Ureter (tissue), 1 donor: ENCODE measurements at regions not wholly inside any gene's neighbourhood (a gene's known extent, or its start where the extent isn't known, plus 50 kb on each side); places are given as distances from the start of the nearest gene placed in this dataset.

Source experiments
- DNase-seq: peaks from one replicate; pipeline ENCODE4 v3.0.0-alpha.2; 2020; ENCODE audit warnings: low spot score
- donor health status: DM: yes; HTN: yes; CAD: no.

DNA sequence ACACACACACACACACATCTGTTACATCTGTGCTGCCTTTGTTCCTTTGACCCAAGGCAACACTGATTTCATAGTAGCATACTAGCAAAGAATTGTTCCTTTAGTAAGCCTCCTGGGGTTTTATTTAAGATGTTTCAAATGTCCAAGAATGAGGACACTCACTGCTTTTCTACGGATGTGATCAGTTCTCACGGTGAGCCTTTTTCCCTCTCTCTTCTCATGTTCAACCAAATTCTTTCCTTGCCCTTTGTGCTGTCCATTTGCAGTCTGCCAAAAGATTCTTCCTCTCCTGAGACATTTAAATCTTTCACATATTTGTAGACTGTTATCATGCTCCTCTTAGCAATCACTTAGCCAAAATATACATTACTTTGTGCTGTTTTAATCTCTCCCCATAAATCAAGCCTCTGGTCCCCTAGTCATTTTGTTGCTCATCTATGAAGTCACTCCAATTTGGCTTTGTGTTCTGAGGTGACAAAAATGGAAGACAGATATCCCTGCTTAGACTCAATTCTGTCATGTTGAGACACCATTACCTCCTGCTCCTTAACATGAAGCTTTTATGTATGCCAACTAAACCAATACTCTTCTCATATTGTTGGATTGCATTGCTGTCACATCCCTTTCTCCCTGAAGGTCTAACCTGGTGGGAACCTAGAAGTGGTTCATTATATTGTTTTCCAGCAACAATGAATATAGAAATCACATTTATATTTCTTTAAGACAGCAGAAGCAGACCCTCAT lies 1605.3 kb upstream of the ACVR2A start:
- no peak for DNase-seq

DNA sequence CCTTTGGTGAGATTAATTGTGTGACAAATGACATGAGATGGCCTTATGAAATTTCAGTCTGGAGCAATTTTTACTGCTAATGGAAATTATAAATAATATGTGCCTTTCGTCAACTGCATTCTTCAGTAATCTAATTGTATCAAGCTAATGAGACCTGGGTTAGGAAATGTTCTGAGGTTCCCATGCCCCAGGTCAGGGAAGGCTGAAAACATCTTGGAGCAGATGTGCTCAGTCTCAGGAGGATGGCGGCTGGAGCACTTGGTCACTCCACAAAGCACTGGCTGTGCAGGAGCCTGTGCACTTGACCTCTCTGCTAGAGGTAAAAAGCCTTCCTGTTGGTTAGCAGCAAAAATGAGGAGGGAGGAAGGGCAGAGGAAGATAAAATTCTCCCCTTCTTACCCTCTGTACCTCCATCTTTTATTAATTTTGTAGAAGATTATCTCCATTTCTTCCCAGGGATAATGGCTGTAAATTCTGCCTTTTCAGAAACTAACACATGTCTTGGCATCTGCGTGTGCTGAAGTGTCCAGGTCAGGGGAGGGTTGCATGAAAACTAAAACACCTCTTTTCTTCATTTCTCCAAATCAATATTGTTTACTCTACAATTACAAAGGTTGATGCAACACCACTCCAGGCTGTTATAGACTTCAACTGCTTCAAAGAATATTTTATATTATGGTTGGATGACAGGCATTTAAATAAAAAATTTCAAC lies 1606.4 kb upstream of the ACVR2A start:
- no peak for DNase-seq

DNA sequence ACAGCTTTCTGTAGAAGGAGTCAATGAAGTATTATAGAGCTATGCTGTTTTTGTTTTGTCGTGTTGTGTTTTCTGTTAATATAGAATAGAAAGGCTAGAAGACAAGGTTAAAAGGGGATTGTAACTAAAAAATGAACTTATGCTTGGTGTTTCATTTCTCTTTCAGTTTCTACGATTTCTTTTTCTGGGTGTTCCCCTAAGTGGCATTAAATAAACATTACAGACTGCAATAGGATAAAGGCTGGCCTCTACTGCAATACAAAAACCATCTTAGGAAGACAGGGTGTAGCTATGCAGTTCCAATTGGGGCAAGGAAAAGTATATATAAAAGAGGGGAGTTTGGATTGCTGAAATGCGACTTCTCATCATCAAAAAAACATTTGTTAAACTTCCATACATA lies 1609.7 kb upstream of the ACVR2A start:
- no peak for DNase-seq

DNA sequence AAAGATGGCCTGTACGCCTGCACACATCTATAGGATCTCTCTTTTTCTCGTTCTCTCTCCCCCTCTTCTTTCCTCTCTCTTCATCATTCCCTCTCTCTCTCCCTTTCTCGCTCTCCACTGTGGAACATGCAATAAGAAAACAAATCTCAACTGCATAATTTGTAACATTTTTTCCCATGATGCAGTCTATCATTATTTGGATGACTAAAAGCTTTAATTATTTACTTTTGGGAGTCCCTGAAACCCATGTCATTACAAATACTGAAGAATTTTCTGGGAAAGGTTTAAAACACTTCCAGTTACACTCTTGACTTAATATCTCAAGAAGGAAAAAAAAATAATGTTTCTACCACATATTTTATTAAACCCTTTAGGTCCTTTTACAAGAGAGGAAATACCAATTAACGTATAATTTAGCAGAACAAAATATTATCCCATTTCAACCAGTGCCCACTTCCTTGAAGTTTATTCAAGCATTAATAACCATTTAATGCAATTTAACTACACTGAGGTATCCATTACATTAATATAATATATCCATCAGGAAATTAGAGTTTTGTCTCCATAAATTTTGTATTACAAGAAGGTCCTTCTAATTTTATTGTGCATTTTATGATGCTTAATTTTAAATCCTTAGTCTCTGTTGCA lies 1615.2 kb upstream of the ACVR2A start:
- DNase-seq: no peak

DNA sequence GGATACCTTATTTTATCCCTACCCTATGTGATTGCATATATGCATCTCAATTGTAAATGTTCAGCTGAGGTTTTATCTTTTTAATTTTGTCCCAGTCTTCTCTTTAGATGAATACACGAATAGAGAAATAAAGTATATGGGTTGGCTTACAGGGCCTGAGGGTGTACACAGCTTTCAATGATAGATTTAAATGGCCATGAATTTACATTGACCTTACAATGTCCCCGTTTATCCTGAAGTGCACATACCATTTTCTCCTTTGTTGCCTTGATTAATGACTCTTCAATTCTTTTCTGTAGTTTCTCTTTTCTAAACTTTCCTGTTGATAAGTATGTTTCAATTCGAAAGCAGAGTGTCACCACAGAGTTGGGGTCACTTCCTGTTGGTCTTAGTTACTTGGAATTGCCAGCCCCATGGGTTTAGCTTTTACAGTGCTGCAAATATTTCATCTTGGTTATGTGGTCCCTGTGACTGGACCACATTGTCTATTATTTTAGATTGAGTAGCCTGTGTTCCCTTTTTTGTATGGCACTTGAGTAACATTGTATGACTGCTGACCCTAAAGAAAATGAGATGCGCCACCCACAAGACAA lies 1616.3 kb upstream of the ACVR2A start:
- no peak for DNase-seq

DNA sequence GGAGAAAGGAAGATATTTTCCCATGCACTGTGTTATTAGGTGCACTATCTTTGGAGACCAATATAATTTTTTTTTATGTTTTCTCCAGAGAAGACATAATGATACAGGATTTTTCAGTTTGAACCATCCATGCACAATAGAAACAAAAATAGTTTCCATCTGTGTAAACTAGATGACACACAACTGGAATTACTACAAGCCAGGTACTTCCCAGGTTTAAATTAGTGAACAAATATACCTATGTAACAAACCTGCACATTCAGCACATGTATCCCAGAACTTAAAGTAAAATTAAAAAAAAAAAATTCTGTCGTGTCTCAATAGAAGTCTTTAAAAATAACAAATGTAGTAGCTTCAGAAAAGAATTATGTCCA lies 1616.8 kb upstream of the ACVR2A start:
- no peak for DNase-seq

DNA sequence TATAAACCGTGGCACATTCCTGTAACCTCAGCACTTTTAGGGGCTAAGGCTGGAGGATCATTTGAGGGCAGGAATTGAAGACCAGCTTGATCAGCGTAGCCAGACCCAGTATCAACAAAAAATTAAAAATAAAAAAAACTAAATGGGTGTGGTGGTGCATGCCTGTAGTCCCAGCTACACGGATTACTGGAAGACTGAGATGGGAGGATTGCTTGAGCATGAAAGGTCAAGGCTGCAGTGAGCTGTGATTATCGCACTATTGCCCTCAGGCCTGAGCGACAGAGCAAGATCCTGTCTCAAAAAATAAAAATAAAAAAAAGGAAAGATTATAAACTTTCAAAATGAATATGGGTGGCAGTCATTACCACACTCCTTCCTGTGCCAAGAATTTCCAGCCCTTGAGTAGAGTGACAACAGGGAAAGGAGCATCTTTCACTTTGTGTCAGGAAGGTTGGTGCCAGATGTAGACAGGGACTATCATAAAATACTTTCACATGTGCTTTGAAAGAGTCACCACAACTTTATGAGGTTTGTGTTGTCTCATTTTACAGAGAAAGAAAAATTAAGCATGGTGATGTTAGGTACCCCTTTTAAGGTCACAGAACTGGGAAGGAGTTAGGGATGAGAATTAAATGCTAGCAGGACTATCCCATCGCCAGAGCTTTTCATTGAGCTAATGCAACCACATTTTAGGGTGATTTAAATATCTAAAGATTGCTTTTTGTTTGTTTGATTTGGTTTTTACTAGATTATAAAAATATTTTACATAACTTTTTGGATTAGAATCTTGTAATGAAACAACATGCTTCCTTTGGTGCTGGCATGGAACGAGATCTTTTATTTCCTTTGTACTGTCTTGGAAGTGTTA lies 1617.4 kb upstream of the ACVR2A start:
- no peak for DNase-seq

DNA sequence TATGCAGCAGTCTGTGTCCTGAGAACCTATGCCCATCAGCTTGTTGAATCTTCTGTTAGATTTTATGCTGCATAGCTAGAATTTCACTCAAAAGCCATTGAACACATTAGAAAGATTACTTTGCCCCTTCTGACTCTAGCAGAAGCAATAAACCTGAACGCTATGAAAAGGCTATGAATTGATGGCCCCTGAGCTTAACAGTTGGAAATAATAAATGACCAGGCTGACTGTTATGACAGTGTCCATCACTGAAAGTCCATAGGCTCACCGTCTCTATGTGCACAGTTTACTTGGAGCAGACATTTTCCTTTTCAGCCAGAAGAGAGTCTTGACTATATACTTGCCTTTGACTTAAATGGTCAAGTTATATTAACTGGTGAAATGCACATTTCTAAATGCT lies 1618.8 kb upstream of the ACVR2A start:
- DNase-seq: no peak

DNA sequence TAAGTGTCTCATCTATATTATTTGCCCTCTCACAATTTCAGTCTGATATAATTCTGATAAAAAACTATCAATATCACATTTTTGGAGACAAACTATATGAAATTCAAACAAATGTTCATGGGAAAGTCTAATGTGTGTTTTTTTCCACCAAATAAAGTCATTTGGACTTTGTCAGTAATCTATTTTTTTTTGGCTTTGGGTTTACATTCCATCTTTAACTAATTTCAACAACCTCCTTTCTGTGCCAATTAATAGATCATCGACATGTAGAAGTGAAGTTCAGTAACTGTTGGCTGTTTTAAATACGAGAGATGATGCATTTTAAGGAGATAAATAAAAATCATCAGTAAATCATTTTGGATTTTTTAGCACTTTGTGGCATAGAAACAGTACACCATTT lies 1623.0 kb upstream of the ACVR2A start:
- no peak for DNase-seq

DNA sequence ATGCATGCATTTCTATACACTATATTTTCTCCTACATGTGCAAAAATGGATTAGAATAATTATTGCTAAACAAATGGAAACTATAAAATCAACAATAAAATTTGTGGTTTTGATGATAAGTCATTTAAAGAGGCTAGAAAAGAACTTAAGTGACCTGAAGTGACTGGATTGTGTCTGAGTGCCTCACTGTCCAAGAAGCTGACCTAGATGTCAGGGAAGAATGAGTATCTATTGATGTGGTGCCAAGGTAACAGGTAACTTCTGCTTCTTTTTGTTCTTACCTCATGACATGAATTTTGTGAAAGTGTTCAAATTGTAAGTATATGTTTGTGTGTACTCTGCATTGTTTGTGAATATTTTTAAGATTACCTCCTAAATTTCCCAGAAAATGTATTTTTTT lies 1623.9 kb upstream of the ACVR2A start:
- no peak for DNase-seq

DNA sequence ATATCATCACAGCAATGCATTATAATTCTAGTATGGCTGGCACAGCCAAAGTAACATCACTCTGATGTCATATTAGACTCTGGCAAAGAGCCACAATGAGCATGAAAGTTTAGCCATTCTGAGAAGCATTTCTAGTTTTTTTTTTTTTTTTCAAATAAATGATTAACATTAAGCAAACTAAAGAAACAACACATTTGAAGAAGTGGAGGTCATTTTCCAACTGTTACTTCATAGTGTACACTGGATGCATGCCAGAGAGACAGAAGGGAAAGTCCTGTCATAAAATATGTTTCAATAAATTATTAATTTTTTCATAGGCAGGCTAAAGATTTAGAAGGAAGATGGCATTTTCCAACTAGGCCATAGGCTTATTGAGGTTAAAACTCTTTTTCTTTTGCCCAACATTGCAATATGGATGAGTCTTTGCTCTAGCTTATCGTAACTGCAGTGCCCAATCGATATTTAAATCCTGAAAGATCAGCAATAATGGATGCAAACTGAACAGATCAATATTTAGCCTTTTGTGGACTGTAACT lies 1630.4 kb upstream of the ACVR2A start:
- no peak for DNase-seq

DNA sequence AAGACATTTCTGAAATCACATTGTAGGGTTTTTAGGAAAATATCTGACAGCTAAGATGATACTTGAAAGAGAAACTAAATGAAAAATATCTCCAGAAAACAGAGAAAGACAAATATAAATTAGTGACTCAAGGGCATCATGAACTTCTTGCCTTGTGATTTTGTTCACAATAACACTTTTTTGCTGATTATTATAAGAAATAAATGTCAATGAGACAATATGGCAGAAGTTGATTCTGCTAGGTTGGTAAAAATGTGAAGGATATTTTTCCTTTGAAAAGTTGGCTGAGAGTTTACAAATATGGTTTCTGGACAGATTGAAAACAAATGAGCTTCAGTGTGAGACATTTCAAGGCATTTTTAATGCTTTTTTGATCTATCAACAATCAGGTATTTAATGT lies 1631.2 kb upstream of the ACVR2A start:
- DNase-seq: no peak

DNA sequence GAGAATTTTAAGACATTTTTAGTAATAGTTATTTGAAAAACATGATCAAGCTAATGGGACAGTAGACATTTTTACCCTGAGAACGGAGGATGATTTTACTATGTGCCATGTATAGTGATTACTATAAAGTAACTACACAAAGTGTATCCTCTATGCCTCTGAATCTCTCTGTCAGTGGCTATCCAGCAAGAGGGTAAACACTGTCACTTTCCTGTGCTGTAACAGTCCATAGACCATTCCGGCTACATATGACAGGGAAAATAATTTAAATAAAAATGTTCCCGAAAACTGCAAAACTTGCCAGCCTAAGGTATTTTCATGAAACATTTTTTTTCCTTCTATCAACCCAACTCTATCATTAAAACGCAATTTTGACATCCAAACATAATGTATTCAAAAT lies 1632.2 kb upstream of the ACVR2A start:
- DNase-seq: no peak

DNA sequence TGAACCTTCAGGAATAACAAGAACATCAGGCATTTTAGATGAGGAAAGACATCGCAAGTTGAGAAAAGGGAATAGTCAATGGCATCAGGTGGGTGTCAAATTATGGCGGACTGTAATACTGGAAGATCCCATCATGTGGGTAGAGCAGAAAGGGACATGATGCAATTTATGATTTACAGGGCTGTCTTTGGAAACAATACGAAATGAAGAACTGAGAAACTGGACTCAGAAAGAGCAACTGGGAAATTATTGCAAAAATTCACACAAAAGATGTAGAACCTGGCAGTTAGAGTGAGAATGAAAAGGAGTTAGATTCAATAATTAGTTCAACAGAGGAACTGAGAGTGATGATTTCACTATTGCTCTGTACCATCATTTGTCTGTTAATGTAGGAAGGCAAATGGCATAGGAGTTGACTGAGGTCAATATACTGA lies 1635.0 kb upstream of the ACVR2A start:
- no peak for DNase-seq

DNA sequence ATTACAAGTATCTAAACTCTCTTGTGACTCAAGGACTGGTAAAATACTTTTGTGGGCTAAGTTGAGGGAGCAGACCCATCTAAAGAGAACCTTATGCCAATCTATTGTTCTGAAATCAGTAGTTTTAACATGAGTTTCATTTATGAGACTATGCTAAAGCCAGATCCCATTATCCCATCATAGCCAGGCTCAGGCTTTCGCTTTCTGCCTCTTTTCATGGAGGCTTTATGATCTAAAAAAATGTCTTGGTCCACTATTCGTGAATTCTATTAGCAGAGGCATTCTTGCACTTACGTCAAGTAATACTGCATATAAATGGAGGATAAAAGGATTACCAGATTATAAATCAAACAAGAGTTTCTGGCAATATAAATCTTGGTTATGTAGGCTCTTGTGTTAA lies 1636.9 kb upstream of the ACVR2A start:
- no peak for DNase-seq

DNA sequence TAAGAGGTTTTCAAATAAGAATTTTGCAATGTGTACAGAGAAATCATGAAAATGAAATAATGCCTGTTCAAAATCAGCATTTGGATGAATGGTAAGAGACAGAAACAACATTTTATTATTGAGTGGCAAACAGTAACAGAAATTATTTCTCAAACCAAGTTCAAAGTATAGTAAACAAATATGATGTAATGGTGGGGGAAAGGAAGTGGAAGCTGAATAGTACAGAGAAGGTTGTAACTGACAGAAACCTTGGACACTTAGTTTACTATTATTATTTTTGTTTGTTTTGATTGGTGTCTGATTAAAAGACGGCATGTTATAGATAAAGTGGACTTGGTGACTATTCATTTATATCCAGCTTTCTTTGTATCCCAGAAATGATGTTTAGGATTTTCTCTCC lies 1637.4 kb upstream of the ACVR2A start:
- DNase-seq: no peak

DNA sequence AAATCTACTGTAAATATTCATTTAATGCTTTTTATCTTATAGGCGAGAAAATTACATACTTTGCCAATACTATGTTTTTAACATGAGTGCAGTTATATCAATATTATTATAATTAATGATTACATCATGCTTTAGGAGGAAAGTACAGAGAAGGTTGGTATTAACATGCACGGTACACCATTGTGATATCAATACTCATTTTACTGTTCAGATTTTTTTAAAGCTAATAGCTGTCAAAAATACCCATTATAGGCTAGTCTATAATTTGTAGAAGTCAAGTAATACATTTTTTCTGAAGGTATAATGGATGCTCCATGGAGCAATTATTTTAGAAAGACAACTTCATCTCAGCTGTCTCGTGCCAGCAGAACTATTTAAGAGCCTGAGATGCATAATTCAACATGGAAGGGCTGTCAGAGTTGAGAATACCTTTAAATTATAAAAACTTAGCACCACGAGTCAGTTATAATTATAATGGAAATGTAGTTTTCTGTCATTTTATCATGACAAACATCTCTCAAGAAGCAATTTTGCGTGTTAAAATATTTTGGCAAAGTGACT lies 1641.7 kb upstream of the ACVR2A start:
- DNase-seq: no peak

DNA sequence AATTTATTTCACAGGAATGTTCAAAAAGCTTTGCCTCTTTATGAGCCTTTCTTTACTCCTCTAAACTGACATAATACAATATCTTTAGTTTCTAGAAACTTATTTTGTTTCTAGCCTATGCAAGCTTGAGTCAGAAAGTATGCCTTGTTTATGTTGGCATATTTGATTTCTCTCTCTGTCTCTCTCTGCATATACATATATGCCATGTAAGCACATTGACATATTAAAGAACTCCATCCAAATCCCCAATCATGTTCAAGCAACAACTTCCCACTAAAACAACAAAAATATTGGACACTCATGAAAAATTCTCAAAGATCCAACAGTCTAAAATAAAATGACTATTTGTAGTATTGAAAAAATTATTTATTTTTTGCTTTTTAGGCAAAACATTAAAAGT lies 1651.2 kb upstream of the ACVR2A start:
- no peak for DNase-seq

DNA sequence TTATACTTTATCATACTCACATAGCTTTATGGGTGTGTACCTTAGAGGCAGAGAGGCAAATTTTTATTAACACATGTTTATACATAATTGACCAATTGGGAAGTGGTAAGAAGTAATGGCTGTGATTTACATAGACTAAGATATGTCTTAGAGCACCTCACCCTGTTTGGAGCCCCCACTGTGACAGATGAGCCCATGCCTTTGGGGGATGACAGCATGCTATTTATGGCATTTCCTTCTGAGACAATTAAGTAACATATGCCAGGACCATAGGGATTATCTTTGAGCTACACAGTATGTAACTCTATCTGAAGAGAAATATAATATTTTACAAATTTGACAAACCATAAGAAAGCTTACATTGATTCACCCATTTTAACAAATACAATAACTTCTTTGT lies 1655.3 kb upstream of the ACVR2A start:
- no peak for DNase-seq

DNA sequence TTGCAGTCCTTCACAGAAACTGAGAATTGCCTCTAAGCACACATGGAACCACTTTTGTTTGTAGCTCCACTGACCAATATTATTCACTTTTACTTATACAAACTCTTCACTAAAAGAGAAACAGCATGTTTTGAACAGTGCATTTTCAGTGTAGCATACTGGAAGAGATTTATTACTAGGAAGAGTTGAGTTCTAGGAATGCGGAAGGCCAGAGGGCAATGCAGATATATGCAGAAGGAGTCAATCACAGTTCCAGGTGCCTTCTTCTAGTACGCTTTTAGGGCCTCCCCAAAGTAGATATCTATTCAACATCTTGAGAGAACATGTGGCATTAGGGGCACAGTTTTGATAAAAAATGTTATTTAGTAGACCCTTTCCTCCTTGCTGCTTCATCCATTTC lies 1654.0 kb upstream of the ZEB2 start:
- no peak for DNase-seq

DNA sequence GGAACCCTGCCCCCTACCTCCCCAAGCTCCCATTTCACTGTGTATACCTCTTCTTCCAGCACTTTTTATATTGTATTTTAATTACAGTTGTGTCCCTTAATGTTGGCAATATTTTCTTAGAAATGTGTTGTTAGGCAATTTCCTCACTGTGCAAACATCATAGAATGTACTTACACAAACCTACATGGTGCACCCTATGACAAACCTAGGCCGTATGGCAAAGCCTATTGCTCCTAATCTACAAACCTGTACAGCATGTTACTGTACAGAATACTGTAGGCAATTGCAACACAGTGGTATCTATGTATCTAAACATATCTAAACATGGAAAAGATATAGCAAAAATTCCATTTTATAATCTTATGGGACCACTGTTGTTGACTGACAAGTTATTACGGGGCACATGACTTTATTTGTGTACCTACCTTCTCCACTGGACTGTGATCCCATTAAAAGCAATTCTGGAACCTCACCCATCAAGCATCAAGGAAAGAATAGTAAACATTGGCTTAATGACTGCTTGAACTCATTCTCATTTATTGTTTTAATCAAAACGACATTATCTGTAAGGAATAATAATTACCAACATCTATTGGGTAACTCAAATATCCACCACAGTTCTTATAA lies 1641.5 kb upstream of the ZEB2 start:
- no peak for DNase-seq
